ENCODE measurements at regions not wholly inside any gene's neighbourhood (a gene's known extent, or its start where the extent isn't known, plus 50 kb on each side); places are given as distances from the start of the nearest gene placed in this dataset.

GRCh38 chr1:209484429-209484828, 99.1 kb upstream of the CAMK1G start:
- TF ChIP-seq CTCF (conservative IDR thresholded peaks at IDR 0.05), result no peak
- no peak for TF ChIP-seq EZH2 (IDR thresholded peaks at IDR 0.05; ENCODE audit: low read depth)

All from PC-9 (cell line).